ENCODE measurements at regions not wholly inside any gene's neighbourhood (a gene's known extent, or its start where the extent isn't known, plus 50 kb on each side); places are given as distances from the start of the nearest gene placed in this dataset.
A peak's percentile ranks its signal among the peaks of the same experiment; 100 is the strongest.

GRCh38 chr4:181958446-181958845, 284.8 kb upstream of the TENM3 start:
- DNase-seq (ENCODE audit: low spot score) (no peak), ATAC-seq (ENCODE audit: low read depth) (no peak)
- Histone ChIP-seq H3K9me3 (ENCODE audit: severe bottlenecking) (no peaks in the 10 kb centered on the region), H3K4me3 (ENCODE audit: severe bottlenecking) (no peak overlapping the region), H3K4me1 (ENCODE audit: insufficient read depth, poor library complexity, severe bottlenecking) (peaks cover 26% of the 10 kb centered on the region), H3K27ac (ENCODE audit: poor library complexity, severe bottlenecking) (peak overlapping the region; percentile 52), H3K36me3 (ENCODE audit: low read depth) (no peaks in the 10 kb centered on the region), H3K27me3 (ENCODE audit: insufficient read depth, poor library complexity, severe bottlenecking) (no peaks in the 10 kb centered on the region)
- no peak for TF ChIP-seq CTCF (IDR thresholded peaks at IDR 0.05; ENCODE audit: poor library complexity, severe bottlenecking)

- TF ChIP-seq CTCF (IDR thresholded peaks at IDR 0.05; ENCODE audit: poor library complexity, severe bottlenecking), result no peak
- Histone ChIP-seq H3K27ac (ENCODE audit: poor library complexity, severe bottlenecking) (peak overlapping the region; percentile 52), H3K9me3 (ENCODE audit: severe bottlenecking) (no peaks in the 10 kb centered on the region), H3K4me1 (ENCODE audit: insufficient read depth, poor library complexity, severe bottlenecking) (peaks cover 26% of the 10 kb centered on the region), H3K4me3 (ENCODE audit: severe bottlenecking) (no peak overlapping the region), H3K27me3 (ENCODE audit: insufficient read depth, poor library complexity, severe bottlenecking) (no peaks in the 10 kb centered on the region), H3K36me3 (ENCODE audit: low read depth) (no peaks in the 10 kb centered on the region)
- DNase-seq (ENCODE audit: low spot score) (no peak), ATAC-seq (ENCODE audit: low read depth) (peak; percentile 95)
These were observed 284.1 kb upstream of the TENM3 start for GRCh38 chr4:181959121-181959520.

GRCh38 chr4:181960384-181960783, 282.8 kb upstream of the TENM3 start:
- no peak for TF ChIP-seq CTCF (IDR thresholded peaks at IDR 0.05; ENCODE audit: poor library complexity, severe bottlenecking)
- no peak overlapping the region for H3K4me3 ChIP-seq (ENCODE audit: severe bottlenecking)
- no peaks in the 10 kb centered on the region for H3K36me3 ChIP-seq (ENCODE audit: low read depth)
- H3K9me3 ChIP-seq (ENCODE audit: severe bottlenecking), result no peaks in the 10 kb centered on the region
- DNase-seq (ENCODE audit: low spot score) (no peak), ATAC-seq (ENCODE audit: low read depth) (no peak)
- peak overlapping the region; percentile 52 for H3K27ac ChIP-seq (ENCODE audit: poor library complexity, severe bottlenecking)
- H3K27me3 ChIP-seq (ENCODE audit: insufficient read depth, poor library complexity, severe bottlenecking), result no peaks in the 10 kb centered on the region
- H3K4me1 ChIP-seq (ENCODE audit: insufficient read depth, poor library complexity, severe bottlenecking), result peaks cover 26% of the 10 kb centered on the region

- no peak for ATAC-seq (ENCODE audit: low read depth)
- no peak overlapping the region for H3K27ac ChIP-seq (ENCODE audit: poor library complexity, severe bottlenecking)
- no peaks in the 10 kb centered on the region for H3K9me3 ChIP-seq (ENCODE audit: severe bottlenecking)
- H3K4me3 ChIP-seq (ENCODE audit: severe bottlenecking), result no peak overlapping the region
- no peaks in the 10 kb centered on the region for H3K27me3 ChIP-seq (ENCODE audit: insufficient read depth, poor library complexity, severe bottlenecking)
- TF ChIP-seq CTCF (IDR thresholded peaks at IDR 0.05; ENCODE audit: poor library complexity, severe bottlenecking), result no peak
- H3K4me1 ChIP-seq (ENCODE audit: insufficient read depth, poor library complexity, severe bottlenecking), result peaks cover 22% of the 10 kb centered on the region
- no peaks in the 10 kb centered on the region for H3K36me3 ChIP-seq (ENCODE audit: low read depth)
- no peak for DNase-seq (ENCODE audit: low spot score)
These were observed 280.9 kb upstream of the TENM3 start for GRCh38 chr4:181962321-181962720.

- Histone ChIP-seq H3K36me3 (ENCODE audit: low read depth) (no peaks in the 10 kb centered on the region), H3K27ac (ENCODE audit: poor library complexity, severe bottlenecking) (no peak overlapping the region), H3K4me3 (ENCODE audit: severe bottlenecking) (no peak overlapping the region), H3K9me3 (ENCODE audit: severe bottlenecking) (no peaks in the 10 kb centered on the region), H3K27me3 (ENCODE audit: insufficient read depth, poor library complexity, severe bottlenecking) (no peaks in the 10 kb centered on the region), H3K4me1 (ENCODE audit: insufficient read depth, poor library complexity, severe bottlenecking) (no peaks in the 10 kb centered on the region)
- ATAC-seq (ENCODE audit: low read depth), result no peak
- TF ChIP-seq CTCF (IDR thresholded peaks at IDR 0.05; ENCODE audit: poor library complexity, severe bottlenecking), result no peak
- no peak for DNase-seq (ENCODE audit: low spot score)
These were observed 278.5 kb upstream of the TENM3 start for GRCh38 chr4:181964731-181965130.

Measured in RWPE2 (cell line).